Tibial artery (tissue), 4 donors: ENCODE measurements at regions not wholly inside any gene's neighbourhood (a gene's known extent, or its start where the extent isn't known, plus 50 kb on each side); places are given as distances from the start of the nearest gene placed in this dataset.

Source experiments
- DNase-seq, 2 donors: peaks; one replicate each; pipeline ENCODE4 v3.0.0-alpha.2; 2019
- H3K27ac ChIP-seq, 2 donors: fragments of 200-600 bp; sonication (generic) in 1 of 2; 1 replicate in 1 of 2; 2 replicates in 1 of 2; pipeline ENCODE4 v1.5.1; 2018 to 2019; ENCODE audit warnings: mild to moderate bottlenecking in 1 of 2
- H3K27me3 ChIP-seq, 2 donors: fragments of 200-600 bp; sonication (generic) in 1 of 2; one replicate each; pipeline versions ENCODE4 v1.5.1 to v1.6.0; 2016 to 2019
- H3K36me3 ChIP-seq, 3 donors: fragments of 200-600 bp; sonication (generic) in 2 of 3; one replicate each; pipeline ENCODE4 v1.5.1; 2016 to 2019; ENCODE audit warnings: mild to moderate bottlenecking in 2 of 3
- H3K4me1 ChIP-seq, 4 donors: fragments of 200-600 bp; sonication (generic) in 2 of 4; 1 replicate in 3 of 4; 2 replicates in 1 of 4; pipeline ENCODE4 v1.5.1; 2016 to 2019
- H3K4me3 ChIP-seq, 2 donors: fragments of 200-600 bp; sonication (generic) in 1 of 2; 1 replicate in 1 of 2; 2 replicates in 1 of 2; pipeline ENCODE4 v1.5.1; 2018 to 2019; ENCODE audit warnings: mild to moderate bottlenecking in 2 of 2
- H3K9me3 ChIP-seq, 3 donors: fragments of 200-600 bp; sonication (generic) in 1 of 3; one replicate each; pipeline ENCODE4 v1.5.1; 2016 to 2019
- intact Hi-C: fragments of 100-400 bp; cut with DNase I; formaldehyde crosslinking; loops from one replicate; pipeline ENCODE4 v1.15.0; 2023; ENCODE audit warnings: low total_unique reads
- TF ChIP-seq, protein P1 (sequence below), 2 experiments: fragments of 200-600 bp in 1 of 2; fragments of 450-650 bp in 1 of 2; IDR thresholded peaks; one replicate each; pipeline ENCODE4 v1.5.1; 2017 to 2019; ENCODE audit warnings: antibody characterized with exemption in 2 of 2, mild to moderate bottlenecking in 1 of 2, moderate library complexity in 1 of 2

DNA sequence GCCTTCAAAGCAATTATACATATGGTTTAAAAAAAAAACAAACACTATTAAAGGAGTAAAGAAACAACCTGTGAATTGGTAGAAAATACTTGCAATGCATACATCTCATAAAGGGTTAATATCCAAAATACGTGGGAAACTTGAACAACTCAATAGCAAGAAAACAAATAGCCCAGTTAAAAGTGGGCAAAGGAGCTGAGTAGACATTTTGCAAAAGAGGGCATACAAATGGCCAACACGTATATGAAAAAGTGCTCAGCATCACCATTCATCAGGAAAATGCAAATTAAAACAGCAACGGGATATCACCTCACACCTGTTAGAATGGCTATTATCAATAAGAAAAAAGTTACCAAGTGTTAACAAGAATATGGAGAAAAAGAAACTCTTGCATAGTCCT lies 298.3 kb upstream of the RBMS1 start:
- intact Hi-C loops: no loop called here
- no peaks in the 10 kb centered on the region for H3K36me3 ChIP-seq
- TF ChIP-seq, protein P1, sequence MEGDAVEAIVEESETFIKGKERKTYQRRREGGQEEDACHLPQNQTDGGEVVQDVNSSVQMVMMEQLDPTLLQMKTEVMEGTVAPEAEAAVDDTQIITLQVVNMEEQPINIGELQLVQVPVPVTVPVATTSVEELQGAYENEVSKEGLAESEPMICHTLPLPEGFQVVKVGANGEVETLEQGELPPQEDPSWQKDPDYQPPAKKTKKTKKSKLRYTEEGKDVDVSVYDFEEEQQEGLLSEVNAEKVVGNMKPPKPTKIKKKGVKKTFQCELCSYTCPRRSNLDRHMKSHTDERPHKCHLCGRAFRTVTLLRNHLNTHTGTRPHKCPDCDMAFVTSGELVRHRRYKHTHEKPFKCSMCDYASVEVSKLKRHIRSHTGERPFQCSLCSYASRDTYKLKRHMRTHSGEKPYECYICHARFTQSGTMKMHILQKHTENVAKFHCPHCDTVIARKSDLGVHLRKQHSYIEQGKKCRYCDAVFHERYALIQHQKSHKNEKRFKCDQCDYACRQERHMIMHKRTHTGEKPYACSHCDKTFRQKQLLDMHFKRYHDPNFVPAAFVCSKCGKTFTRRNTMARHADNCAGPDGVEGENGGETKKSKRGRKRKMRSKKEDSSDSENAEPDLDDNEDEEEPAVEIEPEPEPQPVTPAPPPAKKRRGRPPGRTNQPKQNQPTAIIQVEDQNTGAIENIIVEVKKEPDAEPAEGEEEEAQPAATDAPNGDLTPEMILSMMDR (IDR thresholded peaks at IDR 0.05): no peak
- no peaks in the 10 kb centered on the region for H3K4me1 ChIP-seq
- H3K27ac ChIP-seq: no peak overlapping the region
- no peaks in the 10 kb centered on the region for H3K9me3 ChIP-seq
- H3K4me3 ChIP-seq: no peak overlapping the region
- no peak for DNase-seq
- H3K27me3 ChIP-seq: no peaks in the 10 kb centered on the region

GRCh38 chr2:160792837-160793236 lies 299.2 kb upstream of the RBMS1 start:
- H3K4me3 ChIP-seq: no peak overlapping the region
- no peaks in the 10 kb centered on the region for H3K4me1 ChIP-seq
- H3K27ac ChIP-seq: no peak overlapping the region
- no peak for DNase-seq
- H3K9me3 ChIP-seq: no peaks in the 10 kb centered on the region
- TF ChIP-seq, protein P1 (IDR thresholded peaks at IDR 0.05): no peak
- intact Hi-C loops: no loop called here
- no peaks in the 10 kb centered on the region for H3K36me3 ChIP-seq
- H3K27me3 ChIP-seq: no peaks in the 10 kb centered on the region

DNA sequence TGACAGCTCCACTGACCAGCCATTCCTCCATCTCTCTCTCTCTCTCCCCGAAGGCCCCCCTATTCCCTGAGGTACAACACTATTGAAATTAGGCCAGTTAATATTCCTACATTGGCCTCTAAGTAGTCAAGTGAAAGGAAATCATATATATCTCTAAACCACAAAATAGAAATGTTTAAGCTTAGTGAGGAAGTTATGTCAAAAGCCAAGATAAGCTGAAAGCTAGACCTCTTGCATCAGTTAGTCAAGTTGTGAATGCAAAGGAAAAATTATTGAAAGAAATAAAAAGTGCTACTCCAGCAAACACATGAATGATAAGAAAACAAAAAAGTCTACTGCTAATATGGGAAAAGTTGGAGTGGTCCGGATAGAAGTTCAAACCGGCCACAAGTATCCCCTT lies 301.3 kb upstream of the RBMS1 start:
- Histone ChIP-seq H3K36me3 (no peaks in the 10 kb centered on the region), H3K9me3 (no peaks in the 10 kb centered on the region), H3K27me3 (no peaks in the 10 kb centered on the region), H3K4me3 (no peak overlapping the region), H3K4me1 (no peaks in the 10 kb centered on the region), H3K27ac (no peak overlapping the region)
- intact Hi-C loops: no loop called here
- TF ChIP-seq, protein P1 (IDR thresholded peaks at IDR 0.05): no peak
- DNase-seq: no peak

GRCh38 chr2:160803881-160804280 lies 310.3 kb upstream of the RBMS1 start:
- H3K27me3 ChIP-seq: no peaks in the 10 kb centered on the region
- no peaks in the 10 kb centered on the region for H3K9me3 ChIP-seq
- no peak overlapping the region for H3K4me3 ChIP-seq
- DNase-seq: no peak
- TF ChIP-seq, protein P1 (IDR thresholded peaks at IDR 0.05): no peak
- no peaks in the 10 kb centered on the region for H3K36me3 ChIP-seq
- no peak overlapping the region for H3K27ac ChIP-seq
- intact Hi-C loops: no loop called here
- no peaks in the 10 kb centered on the region for H3K4me1 ChIP-seq

- H3K27ac ChIP-seq: no peak overlapping the region
- no peaks in the 10 kb centered on the region for H3K36me3 ChIP-seq
- intact Hi-C loops: no loop called here
- TF ChIP-seq, protein P1 (IDR thresholded peaks at IDR 0.05): no peak
- H3K9me3 ChIP-seq: no peaks in the 10 kb centered on the region
- no peak overlapping the region for H3K4me3 ChIP-seq
- H3K27me3 ChIP-seq: no peaks in the 10 kb centered on the region
- no peak for DNase-seq
- no peaks in the 10 kb centered on the region for H3K4me1 ChIP-seq
These were observed 316.8 kb upstream of the RBMS1 start for GRCh38 chr2:160810406-160810805.

GRCh38 chr2:160812830-160813505 lies 319.4 kb upstream of the RBMS1 start:
- no peaks in the 10 kb centered on the region for H3K36me3 ChIP-seq
- no peaks in the 10 kb centered on the region for H3K27me3 ChIP-seq
- TF ChIP-seq, protein P1 (IDR thresholded peaks at IDR 0.05): no peak
- intact Hi-C loops: no loop called here
- no peak overlapping the region for H3K27ac ChIP-seq
- DNase-seq: no peak
- H3K4me1 ChIP-seq: no peaks in the 10 kb centered on the region
- no peak overlapping the region for H3K4me3 ChIP-seq
- no peaks in the 10 kb centered on the region for H3K9me3 ChIP-seq
